Stimulated activated naive CD8-positive, alpha-beta T cell treated with anti-CD3 and anti-CD28 coated beads, Interleukin-15, Interleukin-2, amounts not matched to agents 100 U/mL and 50 U/mL, for 24 hours (primary cell): ENCODE measurements at regions not wholly inside any gene's neighbourhood (a gene's known extent, or its start where the extent isn't known, plus 50 kb on each side); places are given as distances from the start of the nearest gene placed in this dataset.
A peak's percentile ranks its signal among the peaks of the same experiment; 100 is the strongest.

Source experiments
- ATAC-seq: fragments of 150-1000 bp; cut with Tn5 transposase; one replicate; pipeline ENCODE4 v1.10.0; 2021
- DNase-seq: peaks from one replicate; pipeline ENCODE4 v3.0.0; 2021

DNA sequence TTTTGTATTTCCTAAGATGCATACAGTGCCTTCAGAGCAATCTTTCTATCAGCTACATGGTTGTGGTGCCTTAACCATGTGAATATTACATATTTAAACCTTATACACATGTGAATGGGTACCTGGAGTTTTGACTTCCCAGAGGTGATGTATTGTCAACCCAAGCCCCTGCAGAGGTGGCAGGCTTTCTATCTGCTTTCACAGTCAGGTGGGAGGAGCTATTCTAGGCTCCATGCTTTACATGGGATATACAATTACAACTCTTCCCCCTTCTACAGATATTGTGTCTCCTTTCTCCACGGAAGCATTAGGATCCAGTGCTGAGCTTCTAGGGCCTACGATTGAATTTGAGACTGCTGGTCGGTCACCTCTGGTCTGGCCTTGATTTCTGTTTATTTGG is 89.8 kb upstream of the TUT7 start:
- DNase-seq (no peak), ATAC-seq (no peak)

DNA sequence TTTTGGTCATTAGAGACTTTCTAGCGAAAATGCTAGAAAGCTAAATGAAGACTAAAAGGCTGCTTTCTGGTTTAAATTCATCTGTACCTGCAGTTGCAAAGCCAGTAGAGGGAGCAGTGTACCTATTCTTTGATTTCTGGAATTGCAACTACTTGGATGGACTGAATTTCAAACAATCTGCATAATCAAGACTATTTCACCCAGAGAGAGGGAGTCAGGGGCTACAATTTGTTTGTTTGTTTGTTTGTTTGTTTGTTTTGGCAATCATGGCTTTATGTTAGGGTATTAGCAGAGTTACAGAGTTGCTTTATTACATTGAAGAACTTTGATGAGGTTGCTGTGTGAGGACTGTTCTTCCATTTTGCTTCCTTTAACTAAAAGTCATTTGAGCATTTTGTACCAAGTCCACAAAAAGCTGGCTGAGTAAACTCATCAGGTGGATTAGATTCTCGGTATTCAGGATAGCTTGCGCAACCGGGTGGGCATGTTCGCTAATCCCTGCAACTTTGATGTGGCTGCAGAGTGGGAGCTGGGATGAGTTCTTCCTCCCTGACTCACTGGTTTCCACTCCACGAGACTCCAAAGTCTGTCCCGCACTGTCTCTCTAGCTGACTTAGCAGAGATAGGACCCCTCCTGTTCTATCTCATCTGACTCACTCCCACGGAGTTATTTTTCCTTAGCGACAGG is 80.0 kb upstream of the TUT7 start:
- DNase-seq (no peak), ATAC-seq (no peak)

GRCh38 chr9:86424251-86424891 is 70.2 kb upstream of the TUT7 start:
- DNase-seq (no peak), ATAC-seq (no peak)

GRCh38 chr9:86413971-86414880 is 60.0 kb upstream of the TUT7 start:
- DNase-seq: no peak
- ATAC-seq: no peak

GRCh38 chr9:86410281-86410680 is 56.1 kb upstream of the TUT7 start:
- no peak for ATAC-seq
- no peak for DNase-seq

DNA sequence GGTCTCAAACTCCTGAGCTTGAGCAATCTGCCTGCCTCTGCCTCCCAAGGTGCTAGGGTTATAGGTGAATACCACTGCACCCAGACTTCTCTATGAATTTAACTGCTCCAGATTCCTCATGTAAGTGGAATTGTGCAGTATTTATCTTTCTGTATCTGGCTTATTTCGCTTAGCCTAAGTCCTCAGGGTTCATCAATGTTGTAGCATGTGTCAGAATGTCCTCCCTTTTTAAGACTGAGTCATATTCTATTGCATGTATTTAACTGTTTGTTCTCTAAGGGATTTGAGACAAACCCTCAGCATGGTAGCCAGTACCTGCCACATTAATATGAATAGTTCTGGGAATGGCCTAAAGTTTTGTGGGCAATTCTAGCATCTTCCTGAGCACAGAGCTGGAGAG is 53.9 kb upstream of the TUT7 start:
- ATAC-seq (no peak), DNase-seq (no peak)

DNA sequence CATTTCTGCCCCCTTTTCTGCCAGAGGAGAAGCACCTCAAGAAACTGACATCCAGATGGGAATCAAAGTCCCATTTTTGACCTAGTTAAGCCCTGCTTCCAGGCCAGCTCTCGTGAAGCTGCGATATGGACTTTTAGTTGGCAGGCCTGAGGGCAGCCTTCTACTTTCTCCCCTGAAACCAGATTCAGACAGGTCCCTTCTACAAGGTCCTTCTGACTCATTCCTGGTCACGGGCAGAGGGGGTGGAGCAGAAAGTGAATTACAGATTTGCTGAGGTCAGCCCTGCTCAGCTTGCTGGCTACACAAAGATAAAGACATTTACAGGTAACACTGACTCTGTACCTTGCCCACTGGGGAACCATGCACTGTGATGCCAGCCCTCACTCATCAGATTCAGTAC is 52.8 kb upstream of the TUT7 start:
- ATAC-seq (peak; percentile 72), DNase-seq (peak; percentile 27)

- DNase-seq (no peak), ATAC-seq (no peak)
Measured at GRCh38 chr9:86406366-86406765, 52.2 kb upstream of the TUT7 start.

DNA sequence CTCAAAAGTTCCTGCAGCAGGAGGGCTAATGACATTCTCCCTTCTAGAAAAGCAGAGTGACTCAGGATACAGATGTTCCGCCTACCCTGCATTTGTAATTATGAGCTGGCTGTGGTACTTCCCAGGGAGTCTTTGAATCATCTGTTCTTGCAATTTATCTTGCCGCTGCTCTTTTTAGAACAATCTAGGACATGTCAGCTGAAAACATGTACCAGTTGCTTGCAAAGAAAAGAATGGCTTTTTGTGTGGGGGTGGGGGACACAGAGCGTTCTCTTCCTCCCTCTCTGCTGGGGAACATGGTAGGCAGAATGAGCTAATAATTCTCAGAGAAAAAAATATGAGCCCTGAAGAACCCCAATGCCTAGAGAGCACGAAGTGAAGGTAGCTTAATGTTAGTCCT is 51.7 kb upstream of the TUT7 start:
- ATAC-seq (peak; percentile 84), DNase-seq (peak; percentile 8)

DNA sequence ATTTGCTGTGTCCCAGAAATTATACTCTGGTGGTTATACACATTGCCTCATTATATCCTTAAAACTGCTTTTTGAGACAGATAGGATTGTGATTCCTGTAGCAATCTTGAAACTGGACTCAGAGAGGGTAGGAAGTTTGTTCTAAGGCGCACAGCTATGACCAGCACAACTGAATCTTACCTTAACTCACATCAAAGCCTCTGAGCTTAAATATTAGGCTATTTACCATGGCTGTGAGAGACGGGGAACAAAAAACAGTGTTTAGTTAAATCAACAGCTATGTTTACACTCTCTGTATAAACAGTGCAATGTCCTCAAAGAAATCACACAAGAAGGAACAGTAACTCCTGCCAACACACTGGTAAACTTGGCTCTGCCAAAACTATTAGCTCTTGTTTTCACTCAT is 50.9 kb upstream of the TUT7 start:
- DNase-seq: no peak
- no peak for ATAC-seq
